H1 (cell line): ENCODE measurements at regions not wholly inside any gene's neighbourhood (a gene's known extent, or its start where the extent isn't known, plus 50 kb on each side); places are given as distances from the start of the nearest gene placed in this dataset.

ENCODE experiments used
- CTCF ChIA-PET: fragments of 300-600 bp; sonication (Branson Sonifier 250); formaldehyde crosslinking; loops from one replicate; lab custom pipeline; 2021; ENCODE audit not compliant: partially characterized antibody; lab: Charles Lee
- POLR2A ChIA-PET: fragments of 300-600 bp; sonication (Branson Sonifier 250); formaldehyde crosslinking; loops from one replicate; lab custom pipeline; 2021; ENCODE audit warnings: inconsistent platforms; ENCODE audit not compliant: partially characterized antibody; lab: Charles Lee
- DNase-seq, 2 experiments: peaks; one replicate each; pipeline versions ENCODE4 v3.0.0 to v3.0.0-alpha.2; 2010 to 2022; ENCODE audit warnings: low spot score in 2 of 2, low read depth in 1 of 2, mixed read lengths in 1 of 2
- FAIRE-seq: peaks from 2 replicates; lab custom pipeline; 2011; peaks lifted over from hg19 to GRCh38; lab: Jason Lieb, UNC
- H2AFZ ChIP-seq: 2 replicates; pipeline ENCODE4 v1.8.1; 2012; ENCODE audit warnings: low read length, inconsistent platforms
- H2AK5ac ChIP-seq: 2 replicates; pipeline ENCODE4 v1.6.1; 2013; ENCODE audit warnings: low read depth, low read length
- H2BK120ac ChIP-seq: replicated peaks from 2 replicates; pipeline ENCODE3; 2013; ENCODE audit warnings: low read depth, low read length, inconsistent platforms
- H2BK12ac ChIP-seq: 2 replicates; pipeline ENCODE4 v1.6.1; 2013; ENCODE audit warnings: low read depth, low read length
- H2BK15ac ChIP-seq: 2 replicates; pipeline ENCODE4 v1.6.1; 2013; ENCODE audit warnings: low read length
- H2BK20ac ChIP-seq: 2 replicates; pipeline ENCODE4 v1.6.1; 2013; ENCODE audit warnings: low read length
- H2BK5ac ChIP-seq: 2 replicates; pipeline ENCODE4 v1.6.1; 2013; ENCODE audit warnings: low read depth, low read length
- H3K14ac ChIP-seq: 2 replicates; pipeline ENCODE4 v1.6.1; 2013; ENCODE audit warnings: inconsistent platforms; ENCODE audit not compliant: insufficient read length
- H3K18ac ChIP-seq: 2 replicates; pipeline ENCODE4 v1.6.1; 2013; ENCODE audit warnings: low read length; ENCODE audit errors: extremely low read depth
- H3K23ac ChIP-seq: 2 replicates; pipeline ENCODE4 v1.6.1; 2013; ENCODE audit warnings: inconsistent platforms; ENCODE audit not compliant: insufficient read length
- H3K23me2 ChIP-seq: 2 replicates; pipeline ENCODE4 v1.6.1; 2013; ENCODE audit warnings: low read depth, low read length
- H3K27ac ChIP-seq: 2 replicates; pipeline ENCODE4 v1.6.1; 2011; ENCODE audit warnings: low read depth, low read length, inconsistent platforms
- H3K27me3 ChIP-seq, 4 experiments: replicated peaks in 1 of 4; 1 replicate in 1 of 4; 2 replicates in 3 of 4; pipeline versions ENCODE4 v1.6.1 to v1.8.1; 2011 to 2013; ENCODE audit warnings: low read length in 3 of 4, mild to moderate bottlenecking in 3 of 4, inconsistent platforms in 2 of 4, mixed read lengths in 2 of 4, moderate library complexity in 1 of 4; ENCODE audit not compliant: control insufficient read depth in 3 of 4, insufficient read depth in 3 of 4; ENCODE audit errors: extremely low read depth in 1 of 4
- H3K36me3 ChIP-seq, 4 experiments: 2 replicates each; pipeline versions ENCODE4 v1.6.1 to v1.8.1; 2011 to 2013; ENCODE audit warnings: mild to moderate bottlenecking in 4 of 4, low read length in 3 of 4, moderate library complexity in 2 of 4, control low read depth in 1 of 4, inconsistent platforms in 1 of 4; ENCODE audit not compliant: insufficient read depth in 4 of 4, control insufficient read depth in 2 of 4
- H3K4ac ChIP-seq: replicated peaks from 2 replicates; pipeline ENCODE3; 2013; ENCODE audit warnings: low read length, low read depth, mixed read lengths, inconsistent platforms; ENCODE audit not compliant: insufficient read length
- H3K4me1 ChIP-seq, 4 experiments: replicated peaks in 1 of 4; 1 replicate in 1 of 4; 2 replicates in 3 of 4; pipeline versions ENCODE4 v1.6.1 to v1.8.1; 2011 to 2013; ENCODE audit warnings: low read length in 3 of 4, inconsistent platforms in 2 of 4, mixed read lengths in 1 of 4; ENCODE audit not compliant: insufficient read depth in 4 of 4, control insufficient read depth in 3 of 4
- H3K4me2 ChIP-seq, 2 experiments: 2 replicates each; pipeline versions ENCODE4 v1.6.1 to v1.8.1; 2011 to 2013; ENCODE audit warnings: low read depth in 2 of 2, low read length in 2 of 2, control low read depth in 1 of 2, inconsistent platforms in 1 of 2, mild to moderate bottlenecking in 1 of 2; ENCODE audit not compliant: insufficient read depth in 1 of 2
- H3K4me3 ChIP-seq, 4 experiments: fragments of 200-600, 300-600 bp in 1 of 4; sonication (generic), shearing (Covaris generic), sonication (Bioruptor Twin) in 1 of 4; 2 replicates each; pipeline versions ENCODE4 v1.5.1 to v1.8.1; 2011 to 2016; ENCODE audit warnings: low read length in 4 of 4, low read depth in 3 of 4, control low read depth in 2 of 4, inconsistent platforms in 2 of 4, mild to moderate bottlenecking in 2 of 4, mixed read lengths in 1 of 4, moderate library complexity in 1 of 4; ENCODE audit not compliant: insufficient read depth in 2 of 4; ENCODE audit errors: extremely low read depth in 1 of 4
- H3K56ac ChIP-seq: replicated peaks from 2 replicates; pipeline ENCODE3; 2013; ENCODE audit warnings: low read depth, mild to moderate bottlenecking, mixed read lengths, low read length, inconsistent platforms; ENCODE audit not compliant: insufficient read length
- H3K79me1 ChIP-seq: 2 replicates; pipeline ENCODE4 v1.6.1; 2013; ENCODE audit warnings: low read depth, low read length, control low read depth
- H3K79me2 ChIP-seq, 2 experiments: 2 replicates each; pipeline versions ENCODE4 v1.6.1 to v1.8.1; 2012 to 2013; ENCODE audit warnings: low read length in 2 of 2, mild to moderate bottlenecking in 2 of 2, inconsistent platforms in 1 of 2; ENCODE audit not compliant: insufficient read depth in 2 of 2, control insufficient read depth in 1 of 2
- H3K9ac ChIP-seq, 4 experiments: replicated peaks in 1 of 4; 1 replicate in 1 of 4; 2 replicates in 3 of 4; pipeline versions ENCODE4 v1.6.1 to v1.8.1; 2011 to 2013; ENCODE audit warnings: low read depth in 3 of 4, low read length in 3 of 4, control low read depth in 2 of 4, mild to moderate bottlenecking in 2 of 4, moderate library complexity in 2 of 4, inconsistent platforms in 1 of 4; ENCODE audit errors: extremely low read depth in 1 of 4
- H3K9me3 ChIP-seq, 2 experiments: 2 replicates each; pipeline versions ENCODE4 v1.6.1 to v1.8.1; 2012 to 2013; ENCODE audit warnings: mild to moderate bottlenecking in 2 of 2, moderate library complexity in 2 of 2, control low read depth in 1 of 2, inconsistent platforms in 1 of 2, low read depth in 1 of 2, low read length in 1 of 2, mixed read lengths in 1 of 2; ENCODE audit not compliant: insufficient read depth in 2 of 2
- H4K20me1 ChIP-seq, 2 experiments: replicated peaks in 1 of 2; 2 replicates each; pipeline versions ENCODE3 to v1.8.1; 2011 to 2013; ENCODE audit warnings: inconsistent platforms in 2 of 2, low read length in 2 of 2, mild to moderate bottlenecking in 1 of 2; ENCODE audit not compliant: insufficient read depth in 2 of 2, control insufficient read depth in 1 of 2
- H4K5ac ChIP-seq: 2 replicates; pipeline ENCODE4 v1.6.1; 2013; ENCODE audit warnings: low read length, low read depth, mixed read lengths, inconsistent platforms; ENCODE audit not compliant: insufficient read length
- H4K8ac ChIP-seq: 2 replicates; pipeline ENCODE4 v1.8.0; 2013; ENCODE audit warnings: mild to moderate bottlenecking, moderate library complexity, low read length, inconsistent platforms; ENCODE audit not compliant: insufficient read depth; ENCODE audit errors: extremely low read depth
- H4K91ac ChIP-seq: replicated peaks from 2 replicates; pipeline ENCODE3; 2013; ENCODE audit warnings: low read length, mixed read lengths, inconsistent platforms; ENCODE audit not compliant: insufficient read length
- BACH1 ChIP-seq: IDR thresholded peaks from 2 replicates; pipeline ENCODE4 v1.6.1; 2012; ENCODE audit warnings: low read length, improper control_type of control experiment
- CBX8 ChIP-seq: fragments of 300-800, 300-1000 bp; sonication (generic); IDR thresholded peaks from 2 replicates; pipeline ENCODE4 v1.7.1; 2016; ENCODE audit warnings: low read depth, low read length, borderline replicate concordance
- CREB1 ChIP-seq: IDR thresholded peaks from 2 replicates; pipeline ENCODE4 v1.6.1; 2012; ENCODE audit warnings: inconsistent platforms
- CTBP2 ChIP-seq: IDR thresholded peaks from 2 replicates; pipeline ENCODE4 v1.7.0; 2011; ENCODE audit warnings: borderline replicate concordance, mild to moderate bottlenecking, moderate library complexity, mixed read lengths, low read length; ENCODE audit not compliant: insufficient read depth, insufficient read length
- EZH2 ChIP-seq: fragments of 200-600 bp; sonication (generic); IDR thresholded peaks from 2 replicates; pipeline ENCODE4 v1.7.1; 2012; ENCODE audit warnings: low read depth, mild to moderate bottlenecking, moderate library complexity, low read length, inconsistent platforms; ENCODE audit not compliant: severe bottlenecking
- FOSL1 ChIP-seq: IDR thresholded peaks from 2 replicates; pipeline ENCODE4 v1.6.1; 2011; ENCODE audit warnings: mild to moderate bottlenecking, low read depth, low read length, moderate library complexity; ENCODE audit not compliant: insufficient read depth
- HDAC2 ChIP-seq, 2 experiments: fragments of 300-600 bp in 1 of 2; sonication (generic) in 1 of 2; IDR thresholded peaks; 2 replicates each; pipeline ENCODE4 v1.6.1; 2011 to 2012; ENCODE audit warnings: low read depth in 2 of 2, low read length in 2 of 2, mild to moderate bottlenecking in 2 of 2, moderate library complexity in 2 of 2, borderline replicate concordance in 1 of 2, inconsistent platforms in 1 of 2
- JUND ChIP-seq: IDR thresholded peaks from 2 replicates; pipeline ENCODE4 v1.6.1; 2011; ENCODE audit warnings: mild to moderate bottlenecking, improper control_type of control experiment, low read length
- KDM5A ChIP-seq: fragments of 200-600 bp; IDR thresholded peaks from 2 replicates; pipeline ENCODE4 v1.7.1; 2012; ENCODE audit warnings: mild to moderate bottlenecking, low read length, inconsistent platforms, mixed read lengths
- PHF8 ChIP-seq: fragments of 200-600 bp; sonication (generic); conservative IDR thresholded peaks from 2 replicates; pipeline ENCODE4 v1.7.1; 2012; ENCODE audit warnings: low read depth, mild to moderate bottlenecking, inconsistent platforms, low read length, moderate library complexity
- POU5F1 ChIP-seq: IDR thresholded peaks from 2 replicates; pipeline ENCODE4 v1.6.1; 2011; ENCODE audit warnings: low read depth, mild to moderate bottlenecking, low read length, moderate library complexity
- SP1 ChIP-seq: IDR thresholded peaks from 2 replicates; pipeline ENCODE4 v1.6.1; 2011; ENCODE audit warnings: low read depth, low read length
- SP4 ChIP-seq: IDR thresholded peaks from 2 replicates; pipeline ENCODE4 v1.6.1; 2012; ENCODE audit warnings: low read length, inconsistent platforms
- SRF ChIP-seq: IDR thresholded peaks from 2 replicates; pipeline ENCODE4 v1.6.1; 2011; ENCODE audit warnings: mild to moderate bottlenecking, low read depth, low read length, moderate library complexity
- WGBS, 2 experiments: shearing (Covaris generic) in 1 of 2; methylation state at CpG; one replicate each; pipeline versions ENCODE4 v1.1.6 to v1.1.7; 2013 to 2015; ENCODE audit warnings: low lambda C conversion rate in 2 of 2, mixed read lengths in 2 of 2, inconsistent platforms in 1 of 2, low coverage in 1 of 2, missing lambda C conversion rate in 1 of 2; ENCODE audit not compliant: insufficient replicate concordance in 2 of 2, insufficient coverage in 1 of 2, insufficient read length in 1 of 2; ENCODE audit errors: extremely low coverage in 1 of 2, missing lambda C conversion rate in 1 of 2; 5-methylcytosine and 5-hydroxymethylcytosine counted together
- TF ChIP-seq, protein P1 (sequence below): IDR thresholded peaks from 2 replicates; pipeline ENCODE4 v1.6.1; 2012; ENCODE audit warnings: inconsistent platforms

DNA sequence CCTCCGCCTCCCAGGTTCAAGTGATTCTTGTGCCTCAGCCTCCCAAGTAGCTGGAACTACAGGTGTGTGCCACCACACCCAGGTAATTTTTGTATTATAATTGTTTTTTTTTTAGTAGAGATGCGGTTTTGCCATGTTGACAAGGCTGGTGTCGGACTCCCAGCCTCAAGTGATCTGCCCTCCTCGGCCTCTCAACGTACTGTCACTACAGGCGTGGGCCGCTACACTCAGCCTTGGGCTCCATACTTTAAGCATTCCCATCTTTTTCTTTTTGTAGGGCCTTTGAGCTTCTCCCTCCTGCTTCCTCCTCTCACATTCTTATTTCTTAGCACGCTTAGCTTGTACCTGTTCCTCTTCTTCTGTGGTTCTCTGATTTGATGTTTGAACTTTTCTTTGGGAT is 62.8 kb downstream of the SERPINA3 start:
- Histone ChIP-seq H3K79me1 (no peaks in the 10 kb centered on the region), H3K9me3 (no peaks in the 10 kb centered on the region), H3K27ac (no peak overlapping the region), H2BK120ac (no peak overlapping the region), H3K14ac (no peak overlapping the region), H3K18ac (no peak overlapping the region), H3K4ac (no peak overlapping the region), H3K79me2 (no peaks in the 10 kb centered on the region), H3K27me3 (no peaks in the 10 kb centered on the region), H3K4me2 (no peak overlapping the region), H3K23ac (no peak overlapping the region), H3K36me3 (no peaks in the 10 kb centered on the region), H4K91ac (no peak overlapping the region), H3K23me2 (no peaks in the 10 kb centered on the region), H2AK5ac (no peak overlapping the region), H3K4me1 (no peaks in the 10 kb centered on the region), H4K20me1 (no peaks in the 10 kb centered on the region), H2BK15ac (no peak overlapping the region), H4K8ac (no peak overlapping the region), H2BK12ac (no peak overlapping the region), H3K56ac (no peak overlapping the region), H2BK5ac (no peak overlapping the region), H3K9ac (no peak overlapping the region), H4K5ac (no peak overlapping the region), H2BK20ac (no peak overlapping the region), H3K4me3 (no peak overlapping the region), H2AFZ (no peak overlapping the region)
- FAIRE-seq: no peak
- ChIA-PET POLR2A (no interaction called here), CTCF (interaction anchor here (0.6 to 1.2 kb wide), 3 partner anchors 73 to 542 kb away, joined by 3 to 4 read pairs (median 4); no protein-coding TSS in a partner anchor)
- no peak for DNase-seq
- 93% methylated on average over 7 of the region's 8 CpGs; no CpG with 5 or more reads in 1 of the 2 experiments for WGBS, 2 experiments
- TF ChIP-seq JUND (no peak), BACH1 (no peak), HDAC2 (IDR thresholded peaks at IDR 0.05; ENCODE audit: borderline replicate concordance in 1 of 2, low read depth in 2 of 2, low read length in 2 of 2) (no peak), SP1 (no peak), POU5F1 (no peak), CREB1 (no peak), KDM5A (no peak), SP4 (no peak), EZH2 (no peak), PHF8 (no peak), CBX8 (no peak), FOSL1 (no peak), CTBP2 (no peak), SRF (no peak)
- TF ChIP-seq, protein P1, sequence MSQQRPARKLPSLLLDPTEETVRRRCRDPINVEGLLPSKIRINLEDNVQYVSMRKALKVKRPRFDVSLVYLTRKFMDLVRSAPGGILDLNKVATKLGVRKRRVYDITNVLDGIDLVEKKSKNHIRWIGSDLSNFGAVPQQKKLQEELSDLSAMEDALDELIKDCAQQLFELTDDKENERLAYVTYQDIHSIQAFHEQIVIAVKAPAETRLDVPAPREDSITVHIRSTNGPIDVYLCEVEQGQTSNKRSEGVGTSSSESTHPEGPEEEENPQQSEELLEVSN: no peak
